ENCODE measurements at regions not wholly inside any gene's neighbourhood (a gene's known extent, or its start where the extent isn't known, plus 50 kb on each side); places are given as distances from the start of the nearest gene placed in this dataset.
"Not testable (repeated sequence)": the region's sequence is repeated elsewhere in the genome, so short reads cannot be mapped to it uniquely, and the experiment has no call there.

DNA sequence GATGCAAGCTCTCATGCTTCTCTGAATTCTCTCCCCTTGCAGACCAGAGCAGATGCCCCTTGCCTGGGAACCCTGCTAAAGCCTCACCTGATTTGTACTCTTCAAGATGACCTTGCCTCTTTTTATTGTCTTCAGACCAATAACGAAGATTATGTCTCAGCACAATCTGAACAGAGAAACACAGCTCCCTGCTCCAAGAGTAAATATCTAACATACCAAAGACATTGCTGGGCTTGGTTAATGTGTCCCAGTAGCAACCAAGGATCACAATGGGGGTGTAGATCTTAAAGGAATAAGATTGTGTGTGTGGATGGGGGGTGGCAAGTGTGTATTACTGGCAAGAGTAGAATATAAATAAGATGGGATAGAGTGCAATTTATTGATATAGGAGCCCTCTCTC is 67.6 kb upstream of the LHFPL2 start:
- FAIRE-seq (no peak), DNase-seq (ENCODE audit: insufficient read length, low spot score) (no peak)
- no peak for TF ChIP-seq POU2F2 (IDR thresholded peaks at IDR 0.05; ENCODE audit: low read depth, low read length)
- no peak for TF ChIP-seq POLR2A (IDR thresholded peaks at IDR 0.05; ENCODE audit: low read depth, low read length)
- TF ChIP-seq SPI1 (IDR thresholded peaks at IDR 0.05; ENCODE audit: low read depth, low read length), result no peak
- no peak for TF ChIP-seq TAF1 (IDR thresholded peaks at IDR 0.05; ENCODE audit: low read depth, low read length)
- TF ChIP-seq PAX5 (IDR thresholded peaks at IDR 0.05; ENCODE audit: insufficient read depth, low read length, severe bottlenecking), result no peak
- TF ChIP-seq POLR2AphosphoS5 (IDR thresholded peaks at IDR 0.05; ENCODE audit: low read depth, low read length), result no peak

- FAIRE-seq; DNase-seq (ENCODE audit: insufficient read length, low spot score): not testable (repeated sequence)
These were observed 66.8 kb upstream of the LHFPL2 start for GRCh38 chr5:78715351-78715750.

DNA sequence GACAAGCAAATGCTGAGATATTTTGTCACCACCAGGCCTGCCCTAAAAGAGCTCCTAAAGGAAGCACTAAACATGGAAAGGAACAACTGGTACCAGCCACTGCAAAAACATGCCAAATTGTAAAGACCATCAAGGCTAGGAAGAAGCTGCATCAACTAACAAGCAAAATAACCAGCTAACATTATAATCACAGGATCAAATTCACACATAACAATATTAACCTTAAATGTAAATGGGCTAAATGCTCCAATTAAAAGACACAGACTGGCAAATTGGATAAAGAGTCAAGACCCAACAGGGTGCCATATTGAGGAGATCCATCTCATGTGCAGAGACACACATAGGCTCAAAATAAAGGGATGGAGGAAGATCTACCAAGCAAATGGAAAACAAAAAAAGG is 63.1 kb upstream of the LHFPL2 start:
- not testable (repeated sequence) for FAIRE-seq; DNase-seq (ENCODE audit: insufficient read length, low spot score)

GRCh38 chr5:78709729-78710430 is 61.3 kb upstream of the LHFPL2 start:
- FAIRE-seq; DNase-seq (ENCODE audit: insufficient read length, low spot score): not testable (repeated sequence)

DNA sequence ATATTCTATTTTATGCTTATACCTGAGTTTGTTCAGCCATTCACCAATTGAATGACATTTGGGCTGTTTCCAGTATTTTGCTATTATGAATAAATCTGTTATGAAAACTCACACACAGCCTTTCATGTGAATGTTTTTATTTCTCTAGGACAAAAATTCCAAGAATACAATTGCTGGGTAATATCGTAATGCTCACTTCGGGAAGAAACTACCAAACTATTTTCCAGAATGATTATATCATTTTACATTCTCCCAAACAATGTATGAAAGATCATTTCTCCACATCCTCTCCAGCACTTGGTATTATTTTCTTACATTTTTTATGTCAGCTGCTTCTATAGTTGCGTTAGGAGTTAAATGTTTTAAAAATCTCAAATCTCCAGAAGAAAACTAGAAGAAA is 58.3 kb upstream of the LHFPL2 start:
- DNase-seq (ENCODE audit: insufficient read length, low spot score) (no peak), FAIRE-seq (no peak)
- TF ChIP-seq PAX5 (IDR thresholded peaks at IDR 0.05; ENCODE audit: insufficient read depth, low read length, severe bottlenecking), result no peak
- no peak for TF ChIP-seq POLR2A (IDR thresholded peaks at IDR 0.05; ENCODE audit: low read depth, low read length)
- no peak for TF ChIP-seq POLR2AphosphoS5 (IDR thresholded peaks at IDR 0.05; ENCODE audit: low read depth, low read length)

DNA sequence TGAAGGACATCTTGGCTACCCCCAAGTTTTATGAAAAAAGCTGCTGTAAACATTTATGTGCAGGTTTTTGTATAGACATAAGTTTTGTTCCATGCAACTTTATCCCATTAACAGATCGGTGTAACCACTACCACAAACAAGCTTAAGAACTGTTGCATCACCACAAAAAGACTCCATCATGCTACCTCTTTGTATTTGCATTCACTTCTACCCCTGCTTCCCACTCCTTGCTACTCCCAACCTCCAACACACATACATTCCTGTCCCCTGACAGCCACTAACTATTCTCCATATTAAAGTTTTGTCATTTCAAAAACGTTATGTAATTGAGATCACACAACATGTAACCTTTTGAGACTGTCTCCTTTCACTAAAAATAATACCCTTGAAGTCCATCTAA is 57.8 kb upstream of the LHFPL2 start:
- DNase-seq (ENCODE audit: insufficient read length, low spot score), result no peak
- no peak for TF ChIP-seq SPI1 (IDR thresholded peaks at IDR 0.05; ENCODE audit: low read depth, low read length)
- TF ChIP-seq POLR2A (IDR thresholded peaks at IDR 0.05; ENCODE audit: low read depth, low read length), result no peak
- TF ChIP-seq POU2F2 (IDR thresholded peaks at IDR 0.05; ENCODE audit: low read depth, low read length), result no peak
- no peak for TF ChIP-seq TAF1 (IDR thresholded peaks at IDR 0.05; ENCODE audit: low read depth, low read length)
- TF ChIP-seq POLR2AphosphoS5 (IDR thresholded peaks at IDR 0.05; ENCODE audit: low read depth, low read length), result no peak
- TF ChIP-seq PAX5 (IDR thresholded peaks at IDR 0.05; ENCODE audit: insufficient read depth, low read length, severe bottlenecking), result no peak
- FAIRE-seq, result no peak

DNA sequence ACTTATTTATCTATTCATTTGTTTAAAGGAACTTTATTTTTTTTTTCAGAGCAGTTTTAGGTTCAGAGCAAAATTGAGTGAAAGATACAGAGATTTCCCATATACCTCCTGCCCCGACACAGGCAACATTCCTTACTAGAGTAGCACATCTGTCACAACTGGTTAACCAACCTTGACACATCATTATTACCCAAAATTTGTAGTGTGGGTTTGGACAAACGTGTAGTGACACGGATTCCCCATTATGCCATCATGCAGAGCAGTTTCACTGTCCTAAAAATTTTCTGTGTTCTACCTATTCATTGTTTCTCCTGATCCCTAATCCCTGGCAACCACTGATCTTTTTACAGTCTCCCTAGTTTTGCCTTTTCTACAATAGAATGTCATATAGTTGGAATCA is 57.3 kb upstream of the LHFPL2 start:
- TF ChIP-seq POLR2AphosphoS5 (IDR thresholded peaks at IDR 0.05; ENCODE audit: low read depth, low read length) (no peak), SPI1 (IDR thresholded peaks at IDR 0.05; ENCODE audit: low read depth, low read length) (no peak), TAF1 (IDR thresholded peaks at IDR 0.05; ENCODE audit: low read depth, low read length) (no peak), PAX5 (IDR thresholded peaks at IDR 0.05; ENCODE audit: insufficient read depth, low read length, severe bottlenecking) (no peak), POU2F2 (IDR thresholded peaks at IDR 0.05; ENCODE audit: low read depth, low read length) (no peak), POLR2A (IDR thresholded peaks at IDR 0.05; ENCODE audit: low read depth, low read length) (no peak)
- FAIRE-seq, result no peak

GRCh38 chr5:78701795-78702410 is 53.3 kb upstream of the LHFPL2 start:
- DNase-seq (ENCODE audit: insufficient read length, low spot score) (no peak), FAIRE-seq (no peak)
- TF ChIP-seq TAF1 (IDR thresholded peaks at IDR 0.05; ENCODE audit: low read depth, low read length), result no peak
- no peak for TF ChIP-seq POU2F2 (IDR thresholded peaks at IDR 0.05; ENCODE audit: low read depth, low read length)
- TF ChIP-seq POLR2A (IDR thresholded peaks at IDR 0.05; ENCODE audit: low read depth, low read length), result no peak
- no peak for TF ChIP-seq PAX5 (IDR thresholded peaks at IDR 0.05; ENCODE audit: insufficient read depth, low read length, severe bottlenecking)
- TF ChIP-seq SPI1 (IDR thresholded peaks at IDR 0.05; ENCODE audit: low read depth, low read length), result no peak
- TF ChIP-seq POLR2AphosphoS5 (IDR thresholded peaks at IDR 0.05; ENCODE audit: low read depth, low read length), result no peak

More for the DNA sequence above, 57.3 kb upstream of the LHFPL2 start:
- no peak for DNase-seq (ENCODE audit: insufficient read length, low spot score)

- FAIRE-seq, result no peak
- TF ChIP-seq POU2F2 (IDR thresholded peaks at IDR 0.05; ENCODE audit: low read depth, low read length) (no peak), SPI1 (IDR thresholded peaks at IDR 0.05; ENCODE audit: low read depth, low read length) (no peak), TAF1 (IDR thresholded peaks at IDR 0.05; ENCODE audit: low read depth, low read length) (no peak), PAX5 (IDR thresholded peaks at IDR 0.05; ENCODE audit: insufficient read depth, low read length, severe bottlenecking) (no peak), POLR2A (IDR thresholded peaks at IDR 0.05; ENCODE audit: low read depth, low read length) (no peak), POLR2AphosphoS5 (IDR thresholded peaks at IDR 0.05; ENCODE audit: low read depth, low read length) (no peak)
- no peak for DNase-seq (ENCODE audit: insufficient read length, low spot score)
These were observed 51.1 kb upstream of the LHFPL2 start for GRCh38 chr5:78699552-78700153.

DNA sequence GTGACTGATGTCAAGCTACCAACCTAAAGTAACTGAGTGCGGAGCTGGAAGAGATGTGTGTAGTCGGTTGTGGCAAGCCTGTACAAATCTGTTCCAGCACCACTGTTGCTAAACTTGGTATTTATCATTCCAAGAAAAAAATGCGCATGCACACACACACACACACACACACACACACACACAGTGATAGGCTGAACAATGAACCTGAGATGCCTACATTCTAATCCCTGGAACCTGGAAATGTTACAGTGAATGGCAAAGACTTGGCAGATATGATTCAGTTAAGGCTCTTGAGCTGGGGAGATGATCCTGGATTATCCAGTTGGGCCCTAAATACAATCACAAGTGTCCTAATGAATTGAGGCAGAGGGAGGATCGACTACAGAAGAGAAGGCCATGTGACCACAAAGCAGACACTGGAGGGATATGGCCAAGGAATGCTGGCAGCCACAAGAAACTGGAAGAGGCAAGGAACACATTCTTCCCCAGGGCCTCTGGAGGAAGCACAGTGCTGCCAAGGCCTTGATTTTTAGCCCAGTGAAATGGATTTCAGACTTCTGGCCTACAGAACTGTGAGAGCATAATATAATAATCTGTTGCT is 49.7 kb upstream of the LHFPL2 start:
- FAIRE-seq, result no peak
- DNase-seq (ENCODE audit: insufficient read length, low spot score), result no peak
- TF ChIP-seq PAX5 (IDR thresholded peaks at IDR 0.05; ENCODE audit: insufficient read depth, low read length, severe bottlenecking) (no peak), POLR2AphosphoS5 (IDR thresholded peaks at IDR 0.05; ENCODE audit: low read depth, low read length) (no peak), TAF1 (IDR thresholded peaks at IDR 0.05; ENCODE audit: low read depth, low read length) (no peak), SPI1 (IDR thresholded peaks at IDR 0.05; ENCODE audit: low read depth, low read length) (no peak), POLR2A (IDR thresholded peaks at IDR 0.05; ENCODE audit: low read depth, low read length) (no peak)

All from GM12891 (cell line).